HepG2 (cell line): ENCODE measurements at regions not wholly inside any gene's neighbourhood (a gene's known extent, or its start where the extent isn't known, plus 50 kb on each side); places are given as distances from the start of the nearest gene placed in this dataset.

Source experiments
- ATF5 ChIP-seq: sonication (generic); formaldehyde crosslinking; IDR thresholded peaks from 2 replicates; pipeline ENCODE4 v1.4.0; 2020; ENCODE audit warnings: mild to moderate bottlenecking, low read depth, missing genetic modification reagents
- GABPB1 ChIP-seq: IDR thresholded peaks from 2 replicates; pipeline ENCODE4 v1.6.1; 2016; ENCODE audit warnings: mild to moderate bottlenecking, missing genetic modification reagents, moderate library complexity, missing compliant biosample characterization
- IRF2 ChIP-seq: IDR thresholded peaks from 2 replicates; pipeline ENCODE4 v1.6.1; 2018; ENCODE audit warnings: missing genetic modification reagents, missing compliant biosample characterization
- KAT8 ChIP-seq: IDR thresholded peaks from 2 replicates; pipeline ENCODE4 v1.6.1; 2016; ENCODE audit warnings: missing genetic modification reagents, missing compliant biosample characterization
- KLF15 ChIP-seq: sonication (generic); formaldehyde crosslinking; IDR thresholded peaks from 2 replicates; pipeline ENCODE4 v1.8.1; 2023; ENCODE audit warnings: borderline replicate concordance, mild to moderate bottlenecking, inconsistent platforms, missing genetic modification reagents, mixed read lengths
- MBD4 ChIP-seq: IDR thresholded peaks from 2 replicates; pipeline ENCODE4 v1.6.1; 2012; ENCODE audit warnings: low read length, inconsistent platforms, borderline replicate concordance
- PHF20 ChIP-seq: sonication (generic); formaldehyde crosslinking; IDR thresholded peaks from 2 replicates; pipeline ENCODE4 v1.5.0; 2020; ENCODE audit warnings: mild to moderate bottlenecking, missing genetic modification reagents
- REST ChIP-seq, 2 experiments: IDR thresholded peaks; 2 replicates each; pipeline ENCODE4 v1.6.1; 2011 to 2012; ENCODE audit warnings: low read length in 2 of 2, borderline replicate concordance in 1 of 2, low read depth in 1 of 2, mild to moderate bottlenecking in 1 of 2, moderate library complexity in 1 of 2
- RFXAP ChIP-seq: sonication (generic); formaldehyde crosslinking; IDR thresholded peaks from 2 replicates; pipeline ENCODE4 v1.4.0; 2020; ENCODE audit warnings: missing genetic modification reagents, borderline replicate concordance
- SIX4 ChIP-seq: sonication (generic); formaldehyde crosslinking; IDR thresholded peaks from 2 replicates; pipeline ENCODE4 v1.4.0; 2020; ENCODE audit warnings: missing genetic modification reagents
- TAF1 ChIP-seq: sonication (generic); formaldehyde crosslinking; IDR thresholded peaks from 2 replicates; pipeline ENCODE4 v1.4.0; 2020; ENCODE audit warnings: missing genetic modification reagents
- ZNF382 ChIP-seq: sonication (generic); formaldehyde crosslinking; IDR thresholded peaks from 2 replicates; pipeline ENCODE4 v1.5.0; 2020; ENCODE audit warnings: missing genetic modification reagents, mild to moderate bottlenecking, borderline replicate concordance
- ZNF577 ChIP-seq: sonication (generic); formaldehyde crosslinking; IDR thresholded peaks from 2 replicates; pipeline ENCODE4 v1.4.0; 2020; ENCODE audit warnings: mild to moderate bottlenecking, low read depth, missing genetic modification reagents, borderline replicate concordance
- ZNF660 ChIP-seq: sonication (generic); formaldehyde crosslinking; IDR thresholded peaks from 2 replicates; pipeline ENCODE4 v1.5.1; 2020; ENCODE audit warnings: mild to moderate bottlenecking, low read depth, missing genetic modification reagents, borderline replicate concordance
- ZNF772 ChIP-seq: sonication (generic); formaldehyde crosslinking; IDR thresholded peaks from 2 replicates; pipeline ENCODE4 v1.5.0; 2020; ENCODE audit warnings: mild to moderate bottlenecking, missing genetic modification reagents
- TF ChIP-seq, protein P1 (sequence below): sonication (generic); formaldehyde crosslinking; IDR thresholded peaks from 2 replicates; pipeline ENCODE4 v1.8.1; 2022; ENCODE audit warnings: low read depth, mild to moderate bottlenecking, missing genetic modification reagents
- TF ChIP-seq, protein P2 (sequence below): sonication (generic); formaldehyde crosslinking; IDR thresholded peaks from 2 replicates; pipeline ENCODE4 v1.5.1; 2020; ENCODE audit warnings: mild to moderate bottlenecking, missing genetic modification reagents
- TF ChIP-seq, protein P3 (sequence below): sonication (generic); formaldehyde crosslinking; IDR thresholded peaks from 2 replicates; pipeline ENCODE4 v1.5.1; 2020; ENCODE audit warnings: mild to moderate bottlenecking, missing genetic modification reagents, borderline replicate concordance

DNA sequence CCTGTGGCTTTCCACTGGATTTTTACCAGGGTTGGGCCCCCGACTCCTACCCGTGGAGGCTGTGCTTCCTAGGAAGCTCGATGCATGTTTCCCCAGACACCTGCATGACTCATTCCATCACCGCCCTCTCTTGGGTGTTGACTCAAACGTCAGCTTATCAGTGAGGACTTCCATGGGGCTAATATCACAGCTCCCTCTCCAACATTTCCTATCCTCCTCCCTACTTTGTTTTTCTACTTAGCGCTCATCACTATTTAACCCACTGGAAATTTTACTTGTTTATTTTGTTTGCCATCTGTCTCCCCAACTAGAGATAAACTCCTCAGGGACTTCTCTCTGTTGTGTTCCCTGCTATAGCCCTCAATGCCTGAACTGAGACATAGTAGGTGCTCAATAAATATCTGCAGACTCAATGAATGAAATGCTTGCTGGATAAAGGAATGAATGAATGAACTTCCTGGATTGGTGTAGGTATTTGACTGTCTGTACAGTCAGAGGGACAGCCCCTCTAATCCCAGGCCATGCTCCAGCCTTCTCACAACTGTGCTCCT, 55.9 kb upstream of the EPCAM start (continued):
- peak; percentile 73; the same call in 1 of the 2 replicates for TF ChIP-seq IRF2 (CRISPR knock-in tag)
- peak; percentile 45; the same call in 1 of the 2 replicates for TF ChIP-seq KAT8
- TF ChIP-seq REST (IDR thresholded peaks at IDR 0.05; ENCODE audit: borderline replicate concordance in 1 of 2, low read depth in 1 of 2, low read length in 2 of 2), result no peak
- TF ChIP-seq ZNF577 (CRISPR knock-in tag), result no peak
- TF ChIP-seq ZNF660 (CRISPR knock-in tag), result no peak
- no peak for TF ChIP-seq GABPB1 (CRISPR knock-in tag)
- TF ChIP-seq ZNF382 (CRISPR knock-in tag), result no peak
- TF ChIP-seq MBD4, result no peak
- TF ChIP-seq ATF5, result no peak
- no peak for TF ChIP-seq ZNF772
- TF ChIP-seq, protein P1, sequence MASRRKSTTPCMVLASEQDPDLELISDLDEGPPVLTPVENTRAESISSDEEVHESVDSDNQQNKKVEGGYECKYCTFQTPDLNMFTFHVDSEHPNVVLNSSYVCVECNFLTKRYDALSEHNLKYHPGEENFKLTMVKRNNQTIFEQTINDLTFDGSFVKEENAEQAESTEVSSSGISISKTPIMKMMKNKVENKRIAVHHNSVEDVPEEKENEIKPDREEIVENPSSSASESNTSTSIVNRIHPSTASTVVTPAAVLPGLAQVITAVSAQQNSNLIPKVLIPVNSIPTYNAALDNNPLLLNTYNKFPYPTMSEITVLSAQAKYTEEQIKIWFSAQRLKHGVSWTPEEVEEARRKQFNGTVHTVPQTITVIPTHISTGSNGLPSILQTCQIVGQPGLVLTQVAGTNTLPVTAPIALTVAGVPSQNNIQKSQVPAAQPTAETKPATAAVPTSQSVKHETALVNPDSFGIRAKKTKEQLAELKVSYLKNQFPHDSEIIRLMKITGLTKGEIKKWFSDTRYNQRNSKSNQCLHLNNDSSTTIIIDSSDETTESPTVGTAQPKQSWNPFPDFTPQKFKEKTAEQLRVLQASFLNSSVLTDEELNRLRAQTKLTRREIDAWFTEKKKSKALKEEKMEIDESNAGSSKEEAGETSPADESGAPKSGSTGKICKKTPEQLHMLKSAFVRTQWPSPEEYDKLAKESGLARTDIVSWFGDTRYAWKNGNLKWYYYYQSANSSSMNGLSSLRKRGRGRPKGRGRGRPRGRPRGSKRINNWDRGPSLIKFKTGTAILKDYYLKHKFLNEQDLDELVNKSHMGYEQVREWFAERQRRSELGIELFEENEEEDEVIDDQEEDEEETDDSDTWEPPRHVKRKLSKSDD (CRISPR knock-in tag), result no peak
- TF ChIP-seq RFXAP (CRISPR knock-in tag), result no peak
- TF ChIP-seq TAF1 (CRISPR knock-in tag), result no peak
- TF ChIP-seq, protein P2, sequence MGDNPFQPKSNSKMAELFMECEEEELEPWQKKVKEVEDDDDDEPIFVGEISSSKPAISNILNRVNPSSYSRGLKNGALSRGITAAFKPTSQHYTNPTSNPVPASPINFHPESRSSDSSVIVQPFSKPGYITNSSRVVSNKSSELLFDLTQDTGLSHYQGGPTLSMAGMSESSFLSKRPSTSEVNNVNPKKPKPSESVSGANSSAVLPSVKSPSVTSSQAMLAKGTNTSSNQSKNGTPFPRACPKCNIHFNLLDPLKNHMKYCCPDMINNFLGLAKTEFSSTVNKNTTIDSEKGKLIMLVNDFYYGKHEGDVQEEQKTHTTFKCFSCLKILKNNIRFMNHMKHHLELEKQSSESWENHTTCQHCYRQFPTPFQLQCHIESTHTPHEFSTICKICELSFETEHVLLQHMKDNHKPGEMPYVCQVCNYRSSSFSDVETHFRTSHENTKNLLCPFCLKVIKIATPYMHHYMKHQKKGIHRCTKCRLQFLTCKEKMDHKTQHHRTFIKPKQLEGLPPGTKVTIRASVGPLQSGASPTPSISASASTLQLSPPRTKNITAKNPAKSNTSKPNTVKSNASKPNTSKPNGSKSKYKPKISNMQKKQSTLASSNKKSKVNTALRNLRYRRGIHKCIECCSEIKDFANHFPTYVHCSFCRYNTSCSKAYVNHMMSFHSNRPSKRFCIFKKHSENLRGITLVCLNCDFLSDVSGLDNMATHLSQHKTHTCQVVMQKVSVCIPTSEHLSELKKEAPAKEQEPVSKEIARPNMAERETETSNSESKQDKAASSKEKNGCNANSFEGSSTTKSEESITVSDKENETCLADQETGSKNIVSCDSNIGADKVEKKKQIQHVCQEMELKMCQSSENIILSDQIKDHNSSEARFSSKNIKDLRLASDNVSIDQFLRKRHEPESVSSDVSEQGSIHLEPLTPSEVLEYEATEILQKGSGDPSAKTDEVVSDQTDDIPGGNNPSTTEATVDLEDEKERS (CRISPR knock-in tag), result no peak
- no peak for TF ChIP-seq KLF15 (CRISPR knock-in tag)
- TF ChIP-seq PHF20 (CRISPR knock-in tag), result no peak
- TF ChIP-seq, protein P3, sequence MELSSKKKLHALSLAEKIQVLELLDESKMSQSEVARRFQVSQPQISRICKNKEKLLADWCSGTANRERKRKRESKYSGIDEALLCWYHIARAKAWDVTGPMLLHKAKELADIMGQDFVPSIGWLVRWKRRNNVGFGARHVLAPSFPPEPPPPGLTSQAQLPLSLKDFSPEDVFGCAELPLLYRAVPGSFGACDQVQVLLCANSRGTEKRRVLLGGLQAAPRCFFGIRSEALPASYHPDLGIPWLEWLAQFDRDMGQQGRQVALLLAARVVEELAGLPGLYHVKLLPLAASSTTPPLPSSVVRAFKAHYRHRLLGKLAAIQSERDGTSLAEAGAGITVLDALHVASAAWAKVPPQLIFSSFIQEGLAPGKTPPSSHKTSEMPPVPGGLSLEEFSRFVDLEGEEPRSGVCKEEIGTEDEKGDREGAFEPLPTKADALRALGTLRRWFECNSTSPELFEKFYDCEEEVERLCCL (CRISPR knock-in tag), result no peak
- TF ChIP-seq SIX4 (CRISPR knock-in tag), result no peak
